DOHH2 (cell line): ENCODE measurements at regions not wholly inside any gene's neighbourhood (a gene's known extent, or its start where the extent isn't known, plus 50 kb on each side); places are given as distances from the start of the nearest gene placed in this dataset.
"Not testable (repeated sequence)": the region's sequence is repeated elsewhere in the genome, so short reads cannot be mapped to it uniquely, and the experiment has no call there.

Experiments
- EZH2phosphoT487 ChIP-seq: fragments of 200-600 bp; sonication (generic); IDR thresholded peaks from 2 replicates; pipeline ENCODE4 v1.6.1; 2017; ENCODE audit warnings: borderline replicate concordance, mild to moderate bottlenecking, antibody characterized with exemption, low read length, moderate library complexity, mixed read lengths
- TF ChIP-seq, protein P1 (sequence below): fragments of 200-600 bp; sonication (generic); IDR thresholded peaks from one replicate; pipeline ENCODE4 v1.5.1; 2014; ENCODE audit warnings: antibody characterized with exemption, mild to moderate bottlenecking, low read depth, low read length; ENCODE audit not compliant: poor library complexity, severe bottlenecking

DNA sequence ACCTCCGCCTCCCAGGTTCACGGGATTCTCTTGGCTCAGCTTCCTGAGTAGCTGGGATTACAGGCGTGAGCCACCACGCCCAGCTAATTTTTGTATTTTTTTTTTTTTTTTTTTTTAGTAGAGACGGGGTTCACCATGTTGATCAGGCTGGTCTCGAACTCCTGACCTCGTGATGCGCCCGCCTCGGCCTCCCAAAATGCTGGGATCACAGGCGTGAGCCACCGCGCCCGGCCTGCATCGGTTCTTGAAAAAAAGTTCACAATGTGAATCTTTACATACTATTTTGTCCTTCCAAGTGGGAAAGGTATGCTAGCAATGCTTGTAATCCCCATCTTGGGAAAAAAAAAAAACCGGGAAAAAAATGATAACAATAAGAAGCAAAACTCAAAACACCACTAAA lies 211.0 kb downstream of the SH3BGRL start:
- TF ChIP-seq EZH2phosphoT487: not testable (repeated sequence)
- TF ChIP-seq, protein P1, sequence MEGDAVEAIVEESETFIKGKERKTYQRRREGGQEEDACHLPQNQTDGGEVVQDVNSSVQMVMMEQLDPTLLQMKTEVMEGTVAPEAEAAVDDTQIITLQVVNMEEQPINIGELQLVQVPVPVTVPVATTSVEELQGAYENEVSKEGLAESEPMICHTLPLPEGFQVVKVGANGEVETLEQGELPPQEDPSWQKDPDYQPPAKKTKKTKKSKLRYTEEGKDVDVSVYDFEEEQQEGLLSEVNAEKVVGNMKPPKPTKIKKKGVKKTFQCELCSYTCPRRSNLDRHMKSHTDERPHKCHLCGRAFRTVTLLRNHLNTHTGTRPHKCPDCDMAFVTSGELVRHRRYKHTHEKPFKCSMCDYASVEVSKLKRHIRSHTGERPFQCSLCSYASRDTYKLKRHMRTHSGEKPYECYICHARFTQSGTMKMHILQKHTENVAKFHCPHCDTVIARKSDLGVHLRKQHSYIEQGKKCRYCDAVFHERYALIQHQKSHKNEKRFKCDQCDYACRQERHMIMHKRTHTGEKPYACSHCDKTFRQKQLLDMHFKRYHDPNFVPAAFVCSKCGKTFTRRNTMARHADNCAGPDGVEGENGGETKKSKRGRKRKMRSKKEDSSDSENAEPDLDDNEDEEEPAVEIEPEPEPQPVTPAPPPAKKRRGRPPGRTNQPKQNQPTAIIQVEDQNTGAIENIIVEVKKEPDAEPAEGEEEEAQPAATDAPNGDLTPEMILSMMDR: not testable (repeated sequence)
